SH-SY5Y (cell line): ENCODE measurements at regions not wholly inside any gene's neighbourhood (a gene's known extent, or its start where the extent isn't known, plus 50 kb on each side); places are given as distances from the start of the nearest gene placed in this dataset.

Experiments used
- GATA2 ChIP-seq: IDR thresholded peaks from 2 replicates; pipeline ENCODE4 v1.6.1; 2011; ENCODE audit warnings: mild to moderate bottlenecking, low read depth, low read length
- GATA3 ChIP-seq: IDR thresholded peaks from 2 replicates; pipeline ENCODE4 v1.6.1; 2011; ENCODE audit warnings: low read depth, mild to moderate bottlenecking, low read length, moderate library complexity

DNA sequence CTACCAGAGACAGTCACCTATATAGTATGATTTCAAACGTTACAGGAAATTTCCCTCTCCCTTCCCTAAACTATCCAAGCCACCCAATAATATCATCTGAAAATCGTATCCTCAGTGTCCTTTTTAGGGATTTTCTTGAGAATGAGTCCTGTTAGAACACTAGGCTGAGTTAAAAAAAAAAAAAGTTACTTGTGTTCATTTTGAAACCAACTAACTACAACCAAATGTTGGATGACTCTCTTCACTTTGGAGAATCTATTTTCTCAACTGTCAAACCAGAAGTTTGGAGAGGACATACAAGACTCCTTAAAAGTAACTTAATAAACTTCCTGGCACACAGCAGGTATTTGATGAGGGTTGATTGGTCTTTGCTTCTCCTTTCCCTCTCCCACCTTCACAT is 183.2 kb upstream of the SESN3 start:
- TF ChIP-seq GATA3, result no peak
- TF ChIP-seq GATA2, result no peak
